HT-29 (cell line): ENCODE measurements at regions not wholly inside any gene's neighbourhood (a gene's known extent, or its start where the extent isn't known, plus 50 kb on each side); places are given as distances from the start of the nearest gene placed in this dataset.
"Not testable (repeated sequence)": the region's sequence is repeated elsewhere in the genome, so short reads cannot be mapped to it uniquely, and the experiment has no call there.

Source experiments
- DNase-seq: peaks from one replicate; pipeline ENCODE4 v3.0.0-alpha.2; 2015; ENCODE audit warnings: low spot score

- DNase-seq, result no peak
Observed at GRCh38 chr4:171532968-171533367, 280.2 kb upstream of the GALNTL6 start.

- no peak for DNase-seq
Observed at GRCh38 chr4:171524903-171525302, 288.3 kb upstream of the GALNTL6 start.

GRCh38 chr4:171521726-171522125, 291.5 kb upstream of the GALNTL6 start:
- DNase-seq, result no peak

- no peak for DNase-seq
Observed at GRCh38 chr4:171519457-171519856, 293.7 kb upstream of the GALNTL6 start.

GRCh38 chr4:171517883-171518282, 295.3 kb upstream of the GALNTL6 start:
- no peak for DNase-seq

- no peak for DNase-seq
Observed at GRCh38 chr4:171516694-171517093, 296.5 kb upstream of the GALNTL6 start.

- no peak for DNase-seq
Observed at GRCh38 chr4:171484681-171485080, 328.5 kb upstream of the GALNTL6 start.

GRCh38 chr4:171478181-171478580, 335.0 kb upstream of the GALNTL6 start:
- no peak for DNase-seq

- DNase-seq, result not testable (repeated sequence)
Observed at GRCh38 chr4:171475111-171475510, 338.1 kb upstream of the GALNTL6 start.

- no peak for DNase-seq
Observed at GRCh38 chr4:171473155-171473554, 340.0 kb upstream of the GALNTL6 start.

GRCh38 chr4:171472230-171472629, 341.0 kb upstream of the GALNTL6 start:
- DNase-seq, result no peak

- no peak for DNase-seq
Observed at GRCh38 chr4:171464499-171464898, 348.7 kb upstream of the GALNTL6 start.

GRCh38 chr4:171461191-171461590, 352.0 kb upstream of the GALNTL6 start:
- no peak for DNase-seq

- no peak for DNase-seq
Observed at GRCh38 chr4:171448919-171449481, 364.2 kb upstream of the GALNTL6 start.

- DNase-seq, result no peak
Observed at GRCh38 chr4:171448358-171448757, 364.8 kb upstream of the GALNTL6 start.

- no peak for DNase-seq
Observed at GRCh38 chr4:171441300-171441941, 371.8 kb upstream of the GALNTL6 start.

- no peak for DNase-seq
Observed at GRCh38 chr4:171433674-171434073, 379.5 kb upstream of the GALNTL6 start.

- no peak for DNase-seq
Observed at GRCh38 chr4:171432536-171432935, 380.7 kb upstream of the GALNTL6 start.

GRCh38 chr4:171430495-171430894, 382.7 kb upstream of the GALNTL6 start:
- no peak for DNase-seq

GRCh38 chr4:171397175-171397574, 416.0 kb upstream of the GALNTL6 start:
- no peak for DNase-seq

GRCh38 chr4:171390626-171391025, 422.6 kb upstream of the GALNTL6 start:
- DNase-seq, result no peak

GRCh38 chr4:171378323-171378722, 434.9 kb upstream of the GALNTL6 start:
- no peak for DNase-seq

- DNase-seq, result no peak
Observed at GRCh38 chr4:171376724-171377123, 436.5 kb upstream of the GALNTL6 start.

GRCh38 chr4:171353535-171353934, 459.7 kb upstream of the GALNTL6 start:
- DNase-seq, result no peak
